H4 (cell line): ENCODE measurements at regions not wholly inside any gene's neighbourhood (a gene's known extent, or its start where the extent isn't known, plus 50 kb on each side); places are given as distances from the start of the nearest gene placed in this dataset.

Source experiments
- DNase-seq: peaks from one replicate; pipeline ENCODE4 v3.0.0-alpha.2; 2015; ENCODE audit warnings: low spot score

DNA sequence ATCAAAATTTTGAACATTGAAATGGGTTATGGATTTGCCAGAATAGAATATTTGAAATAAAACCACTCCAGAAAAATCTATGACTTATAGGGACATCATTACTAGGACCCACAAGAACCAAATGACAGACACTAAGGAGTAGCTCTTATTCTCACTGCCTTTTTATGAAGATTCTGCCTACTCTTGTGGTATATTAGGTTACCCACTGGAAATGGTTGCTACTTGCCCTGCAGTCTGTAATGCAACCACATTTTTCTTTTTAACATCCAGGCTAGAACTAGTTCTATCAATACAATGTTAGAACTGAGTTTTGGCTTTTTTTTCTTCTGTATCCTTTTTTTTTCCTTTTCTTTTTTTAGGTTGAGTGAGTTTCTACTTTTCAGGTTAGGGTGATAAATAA is 158.9 kb downstream of the PPP1R2C start:
- DNase-seq = no peak

GRCh38 chrX:42616981-42617380 is 161.0 kb downstream of the PPP1R2C start:
- DNase-seq = no peak

GRCh38 chrX:42615161-42615563 is 162.8 kb downstream of the PPP1R2C start:
- DNase-seq = peak; percentile 21

DNA sequence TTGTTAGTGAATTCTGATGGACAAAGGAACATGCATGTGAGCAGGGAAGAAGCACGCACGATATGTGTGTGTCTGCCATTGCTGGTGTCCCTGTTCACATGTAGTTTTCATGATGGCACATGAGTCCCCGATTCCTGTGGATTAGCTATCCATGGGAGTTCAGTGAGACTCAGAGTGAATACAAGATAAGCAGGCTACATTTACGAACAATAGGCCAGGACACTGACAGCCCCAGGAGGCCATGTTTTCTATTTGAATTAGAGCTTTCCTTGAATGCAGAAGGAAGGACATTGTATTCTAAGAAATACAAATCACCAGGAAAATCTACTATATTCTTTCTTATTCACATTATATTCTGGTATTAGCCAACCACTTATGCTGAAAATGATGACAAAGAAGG is 171.4 kb downstream of the PPP1R2C start:
- DNase-seq = no peak

GRCh38 chrX:42604302-42604701 is 173.7 kb downstream of the PPP1R2C start:
- DNase-seq = no peak

GRCh38 chrX:42603016-42603415 is 174.9 kb downstream of the PPP1R2C start:
- no peak for DNase-seq

GRCh38 chrX:42602566-42602965 is 175.4 kb downstream of the PPP1R2C start:
- DNase-seq = no peak

DNA sequence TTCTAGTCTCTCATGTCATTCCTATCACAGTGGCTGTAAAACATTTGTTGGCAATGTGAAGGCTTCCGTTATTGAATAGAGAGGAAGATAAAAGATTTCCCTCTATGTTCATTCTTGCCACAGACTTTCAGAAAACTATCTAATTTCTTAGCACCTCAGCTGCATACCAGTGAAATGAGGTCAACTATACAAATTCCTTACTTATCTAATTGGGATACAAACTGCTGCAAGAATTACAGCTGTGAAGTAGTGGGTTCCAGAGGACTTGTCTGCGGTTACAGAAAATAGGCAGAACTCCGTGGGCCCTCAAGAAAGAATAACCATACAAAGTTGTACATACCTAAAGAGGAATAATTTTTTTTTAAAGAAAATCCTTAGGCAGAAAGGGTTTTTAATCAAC is 175.8 kb downstream of the PPP1R2C start:
- no peak for DNase-seq

DNA sequence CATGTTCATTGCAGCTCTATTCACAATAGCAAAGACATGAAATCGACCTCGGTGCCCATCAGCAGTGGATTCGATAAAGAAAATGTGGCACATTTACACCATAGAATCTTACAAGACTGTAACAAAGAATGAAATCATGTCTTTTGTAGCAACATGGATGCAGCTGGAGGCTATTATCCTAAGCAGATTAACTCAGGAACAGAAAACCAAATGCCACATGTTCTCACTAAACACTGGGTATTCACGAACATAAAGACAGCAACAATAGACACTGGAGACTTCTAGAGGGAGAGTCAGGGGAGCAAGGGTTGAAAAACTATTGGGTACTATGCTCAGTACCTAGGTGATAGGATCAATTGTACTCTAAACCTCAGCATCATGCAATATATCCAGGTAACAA is 180.5 kb downstream of the PPP1R2C start:
- DNase-seq = no peak

DNA sequence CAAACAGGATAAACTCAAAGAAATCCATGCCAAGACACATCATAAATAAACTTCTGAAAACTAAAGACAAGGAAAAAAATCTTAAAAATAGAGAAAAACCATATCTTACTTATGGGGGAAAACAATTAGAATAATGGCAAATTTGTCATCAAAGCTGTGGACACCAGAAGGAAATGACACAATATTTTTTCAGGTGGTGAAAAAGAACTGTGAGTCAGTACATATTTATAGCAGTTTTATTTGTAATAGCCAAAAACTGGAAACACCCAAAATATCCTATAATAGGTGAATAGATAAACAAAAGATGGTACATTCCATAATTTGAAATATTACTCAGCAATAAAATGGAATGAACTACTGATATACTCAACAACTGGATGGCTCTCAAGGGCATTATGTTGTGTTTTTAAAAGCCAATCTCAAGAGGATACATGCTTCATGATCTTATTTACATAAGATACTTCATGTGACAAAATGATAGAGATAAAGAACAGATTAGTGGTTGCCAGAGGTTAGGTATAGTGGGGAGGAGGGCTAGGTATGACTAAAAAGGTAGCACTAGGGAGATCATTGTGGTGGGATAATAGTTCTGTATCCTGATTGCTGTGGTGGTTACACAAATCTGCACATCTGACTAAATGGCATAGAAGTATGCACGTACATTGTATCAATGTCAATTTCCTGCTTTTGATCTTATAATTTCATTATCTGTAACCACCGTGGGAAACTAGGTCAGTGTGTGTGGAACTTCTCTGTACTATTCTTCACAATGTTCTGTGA is 191.9 kb downstream of the PPP1R2C start:
- DNase-seq = no peak

DNA sequence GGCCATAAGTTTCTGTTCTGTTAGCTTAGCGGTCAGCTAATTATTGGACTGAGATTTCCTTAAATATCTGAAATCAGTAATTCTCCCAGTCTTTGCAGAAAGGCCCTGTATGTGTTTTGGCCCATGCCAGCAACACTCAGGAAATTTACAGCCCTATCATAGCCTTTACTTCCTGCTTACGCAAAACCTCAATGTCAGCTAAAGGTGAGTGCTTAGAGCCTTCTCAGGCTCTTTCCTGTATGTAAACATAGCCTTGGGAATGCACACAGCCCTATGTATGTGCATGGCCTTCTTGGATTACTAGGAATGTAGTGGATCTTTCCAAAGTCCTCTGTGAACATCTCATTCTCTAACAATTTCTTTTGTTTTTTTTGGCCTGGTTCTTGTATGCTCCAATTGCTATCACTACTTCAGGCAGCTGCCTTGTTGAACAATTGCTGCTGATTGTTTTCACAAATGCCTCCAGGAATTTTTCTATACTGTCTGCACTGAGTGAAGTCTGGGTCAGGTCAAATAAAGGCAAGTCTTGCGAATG is 200.0 kb downstream of the PPP1R2C start:
- peak; percentile 3 for DNase-seq

DNA sequence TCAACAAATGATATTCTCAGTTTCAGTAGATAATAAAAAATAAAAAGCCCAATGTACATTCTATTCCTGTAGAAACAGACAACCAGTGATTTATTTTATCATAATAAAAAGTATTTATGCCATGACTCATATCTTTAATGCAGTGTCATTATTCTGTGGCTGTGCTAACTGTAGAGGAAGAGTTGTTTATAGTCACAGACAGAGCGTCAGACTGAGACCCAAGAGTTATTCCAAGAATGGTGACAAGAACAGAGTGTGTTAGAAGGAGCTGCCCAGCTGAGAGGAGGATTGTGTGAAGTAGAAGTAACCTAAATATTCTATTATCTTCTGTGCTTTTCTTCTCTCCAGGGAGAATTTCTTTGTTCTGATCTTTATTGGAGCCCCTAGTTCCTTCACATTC is 210.7 kb downstream of the PPP1R2C start:
- DNase-seq = peak; percentile 35

DNA sequence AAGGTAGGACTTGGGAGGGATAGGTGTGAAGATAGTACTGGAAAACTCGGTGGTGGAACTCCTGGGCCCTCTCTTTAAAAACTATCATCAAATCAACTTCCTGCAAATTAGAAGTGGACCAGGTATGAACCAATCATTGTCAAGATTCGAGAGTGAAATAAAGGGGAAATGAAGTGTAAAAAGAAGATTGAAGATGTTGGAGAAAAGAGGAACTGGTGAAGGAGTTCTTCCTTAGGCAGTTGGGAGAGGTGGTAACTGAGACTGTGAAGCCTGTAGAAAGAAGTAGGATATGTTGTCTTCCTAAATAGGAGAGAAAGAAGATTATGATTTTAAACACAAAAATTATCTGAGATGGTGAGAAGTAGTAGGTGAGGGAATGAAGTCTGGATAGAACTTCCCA is 212.2 kb downstream of the PPP1R2C start:
- DNase-seq = no peak

- no peak for DNase-seq
Measured at GRCh38 chrX:42546800-42547199, 231.2 kb downstream of the PPP1R2C start.

DNA sequence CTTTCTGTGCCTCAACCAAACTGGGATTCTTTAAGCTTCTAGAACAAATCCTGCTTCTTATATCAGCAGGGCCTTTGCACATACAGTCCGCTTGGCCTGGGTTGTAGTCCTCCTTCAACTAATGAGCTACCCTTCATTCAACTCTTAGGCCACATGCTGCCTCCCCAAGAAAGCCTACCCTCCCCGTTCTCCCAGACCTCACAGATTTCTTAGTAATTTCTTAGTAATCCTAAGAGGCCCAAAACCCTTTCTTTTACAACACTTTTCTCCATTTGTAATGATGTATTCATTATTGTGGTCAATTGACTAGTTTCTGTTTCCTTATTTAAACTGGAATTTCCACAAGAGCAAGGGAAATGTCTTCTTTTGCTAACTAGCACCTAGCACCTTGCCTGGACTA is 233.1 kb downstream of the PPP1R2C start:
- DNase-seq = no peak

GRCh38 chrX:42541554-42541953 is 236.4 kb downstream of the PPP1R2C start:
- DNase-seq = no peak

DNA sequence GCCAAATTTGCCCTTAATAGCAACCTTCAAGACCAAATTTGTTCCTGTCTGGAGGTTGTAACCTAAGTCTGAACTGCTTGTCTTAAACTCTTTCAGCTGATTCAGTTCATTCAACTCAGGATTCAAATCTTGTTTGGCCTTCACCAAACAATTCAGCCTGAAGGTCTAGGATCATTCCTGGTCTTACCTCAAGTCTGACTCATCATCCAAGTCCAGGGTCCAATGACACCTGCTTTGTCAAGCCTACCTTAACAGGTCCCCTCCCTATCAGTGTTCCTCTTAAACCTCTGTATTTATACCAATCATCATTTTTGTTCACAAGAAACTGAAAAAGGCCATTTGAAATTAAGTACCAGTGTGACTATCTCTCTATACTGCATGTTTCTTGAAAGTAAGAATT is 237.8 kb downstream of the PPP1R2C start:
- no peak for DNase-seq

DNA sequence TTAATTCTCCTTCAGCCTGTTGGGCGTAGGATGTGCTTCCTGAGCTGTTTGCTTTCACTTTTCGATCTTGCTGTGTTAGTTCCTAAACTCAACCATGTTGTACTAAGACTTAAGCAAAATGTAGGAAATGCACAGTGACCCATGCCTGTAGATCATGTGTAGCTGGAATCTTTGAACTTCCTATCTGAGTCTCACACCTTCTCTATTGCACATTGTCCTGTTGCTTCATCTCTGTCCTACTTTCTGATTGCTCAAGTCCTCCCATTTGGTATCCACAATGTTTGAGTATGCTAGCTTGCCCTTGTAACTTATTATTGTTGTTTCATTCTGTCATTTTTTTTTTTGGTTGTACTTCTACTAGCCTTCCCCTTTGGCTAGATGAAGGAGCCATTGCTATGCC is 239.6 kb downstream of the PPP1R2C start:
- no peak for DNase-seq

DNA sequence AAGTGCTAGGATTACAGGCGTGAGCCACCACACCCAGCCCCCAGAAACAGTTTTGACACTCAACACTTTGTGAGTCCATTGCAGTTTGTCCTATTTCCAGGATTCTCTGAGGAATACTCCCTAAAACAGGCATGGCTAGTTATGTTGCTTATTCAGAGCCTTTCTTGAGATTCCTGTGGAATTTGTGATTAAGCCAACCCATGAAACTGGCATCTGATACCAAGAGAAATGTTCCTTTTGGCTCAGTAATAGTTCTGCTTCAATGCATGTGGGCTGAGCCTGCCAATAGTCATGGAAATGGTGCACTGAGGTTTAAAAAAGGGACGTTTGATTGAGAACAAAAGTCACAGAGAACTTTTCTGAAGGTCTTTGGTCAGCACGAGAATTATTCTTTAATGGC is 241.7 kb downstream of the PPP1R2C start:
- DNase-seq = no peak

DNA sequence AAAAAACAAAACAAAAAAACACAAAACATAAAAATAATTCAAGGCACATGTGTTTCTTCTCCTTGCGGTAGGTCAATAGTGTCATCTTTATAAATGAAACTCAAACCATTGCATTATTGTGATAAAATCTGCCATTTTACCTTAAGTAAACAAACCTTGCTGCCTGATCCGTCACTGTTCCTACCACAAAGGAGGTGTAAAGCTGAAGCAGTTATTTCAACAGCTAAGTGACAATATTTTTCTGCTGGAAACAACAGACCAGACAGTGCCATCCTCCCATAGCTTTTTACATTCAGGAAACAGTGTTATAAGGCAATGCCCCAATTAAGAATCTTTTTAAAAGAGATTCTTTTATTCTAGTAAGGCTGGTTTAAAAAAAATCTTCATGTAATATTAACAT is 242.7 kb downstream of the PPP1R2C start:
- no peak for DNase-seq

DNA sequence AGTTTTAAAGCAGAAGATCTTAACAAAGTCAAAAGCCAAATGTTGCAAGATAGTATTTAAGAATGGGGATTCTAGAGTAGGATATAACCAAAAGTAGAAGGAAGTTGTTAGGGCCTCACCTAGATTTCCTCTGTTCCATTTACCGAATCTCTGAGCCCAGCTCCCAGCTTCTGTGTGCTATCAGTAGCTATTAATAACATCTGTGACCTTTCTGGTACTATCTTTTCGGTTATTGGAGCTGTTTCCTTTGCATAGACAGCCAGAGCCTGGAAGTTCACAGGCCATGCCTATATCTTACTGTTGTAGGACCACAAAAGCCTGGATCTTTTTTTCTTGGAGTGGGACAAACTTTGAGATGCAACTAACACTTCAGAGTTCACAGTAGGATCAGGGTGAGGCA is 244.2 kb downstream of the PPP1R2C start:
- DNase-seq = no peak

DNA sequence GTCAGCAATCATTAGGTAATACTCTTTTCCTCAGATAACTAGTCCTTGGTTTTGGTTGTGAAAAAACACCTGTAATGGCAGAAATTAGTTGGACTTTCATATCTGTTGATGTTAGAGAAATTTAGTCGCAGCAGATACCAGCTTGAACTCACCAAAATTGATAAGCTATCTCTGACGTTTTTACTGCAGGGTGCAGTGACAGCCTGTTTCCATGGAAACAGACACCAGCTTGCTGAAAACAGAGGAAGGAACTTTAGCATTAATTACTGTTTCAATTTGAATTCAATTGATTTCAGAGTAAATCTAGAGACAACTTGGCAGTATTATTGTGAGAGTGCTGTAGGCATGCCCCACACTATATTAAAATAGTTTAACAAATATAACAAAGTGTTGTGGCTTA is 246.5 kb downstream of the PPP1R2C start:
- no peak for DNase-seq

DNA sequence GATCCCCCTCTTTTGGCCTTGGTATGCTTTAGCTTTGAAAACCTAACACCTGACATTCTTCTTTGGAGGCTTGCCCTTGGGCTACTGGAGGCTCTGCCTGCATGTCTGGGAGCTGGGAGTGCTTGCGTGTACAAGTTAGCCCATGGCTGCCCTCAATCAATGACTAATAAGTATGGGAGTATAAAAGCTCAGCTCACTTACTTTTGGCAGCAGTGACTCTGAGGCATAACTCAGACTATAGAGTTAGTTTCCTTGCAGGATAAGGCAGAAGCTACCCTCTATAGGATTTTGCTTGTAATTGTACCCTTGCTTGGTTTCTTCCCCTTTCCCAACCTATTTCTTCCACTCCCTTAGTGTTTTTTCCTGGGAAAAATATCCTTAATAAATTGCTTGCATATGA is 247.9 kb downstream of the PPP1R2C start:
- DNase-seq = peak; percentile 6

DNA sequence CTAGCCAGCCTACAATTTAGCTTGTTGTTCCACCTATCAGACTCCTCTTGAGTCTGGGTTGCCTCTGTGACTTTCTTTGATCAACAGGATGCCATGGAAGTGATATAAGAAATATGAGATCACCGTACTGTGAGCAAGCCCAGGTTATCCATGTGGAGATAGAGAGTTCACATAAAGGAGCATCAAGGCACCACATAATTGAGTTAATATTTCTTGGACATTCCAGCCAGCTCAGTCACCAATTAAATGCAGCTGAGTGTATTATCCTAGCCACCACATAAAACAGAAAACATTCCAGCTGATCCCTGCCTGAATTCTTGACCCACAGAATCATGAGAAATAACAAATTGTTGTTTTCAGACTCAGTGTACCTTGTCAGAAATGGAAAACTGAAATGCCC is 253.6 kb downstream of the PPP1R2C start:
- no peak for DNase-seq
